HG03571 (cell line): ENCODE measurements at regions not wholly inside any gene's neighbourhood (a gene's known extent, or its start where the extent isn't known, plus 50 kb on each side); places are given as distances from the start of the nearest gene placed in this dataset.

Source experiments
- ATAC-seq: cut with Tn5 transposase; IDR thresholded peaks from one replicate; pipeline ENCODE4 v1.9.1; 2021; ENCODE audit not compliant: unreplicated experiment

GRCh38 chr5:23007762-23008161 is 154.6 kb upstream of the CDH12 start:
- no peak for ATAC-seq

- ATAC-seq = no peak
Measured at GRCh38 chr5:23007236-23007635, 154.1 kb upstream of the CDH12 start.

- ATAC-seq = no peak
Measured at GRCh38 chr5:23001120-23001519, 148.0 kb upstream of the CDH12 start.

GRCh38 chr5:22998774-22999173 is 145.6 kb upstream of the CDH12 start:
- no peak for ATAC-seq

GRCh38 chr5:22998362-22998761 is 145.2 kb upstream of the CDH12 start:
- ATAC-seq = no peak

GRCh38 chr5:22988937-22989336 is 135.8 kb upstream of the CDH12 start:
- ATAC-seq = no peak

GRCh38 chr5:22986281-22986680 is 133.1 kb upstream of the CDH12 start:
- no peak for ATAC-seq

GRCh38 chr5:22985446-22985845 is 132.3 kb upstream of the CDH12 start:
- ATAC-seq = no peak

GRCh38 chr5:22970956-22971618 is 117.9 kb upstream of the CDH12 start:
- no peak for ATAC-seq

GRCh38 chr5:22970491-22970890 is 117.3 kb upstream of the CDH12 start:
- ATAC-seq = no peak

- no peak for ATAC-seq
Measured at GRCh38 chr5:22968386-22968785, 115.2 kb upstream of the CDH12 start.

GRCh38 chr5:22965960-22966359 is 112.8 kb upstream of the CDH12 start:
- ATAC-seq = peak; percentile 70

GRCh38 chr5:22964632-22965031 is 111.5 kb upstream of the CDH12 start:
- ATAC-seq = no peak

GRCh38 chr5:22958462-22959262 is 105.5 kb upstream of the CDH12 start:
- ATAC-seq = no peak

GRCh38 chr5:22947921-22948320 is 94.8 kb upstream of the CDH12 start:
- ATAC-seq = no peak

GRCh38 chr5:22938362-22938761 is 85.2 kb upstream of the CDH12 start:
- ATAC-seq = no peak

- no peak for ATAC-seq
Measured at GRCh38 chr5:22928821-22929482, 75.8 kb upstream of the CDH12 start.

GRCh38 chr5:22926574-22926973 is 73.4 kb upstream of the CDH12 start:
- ATAC-seq = no peak

GRCh38 chr5:22918511-22918910 is 65.4 kb upstream of the CDH12 start:
- no peak for ATAC-seq

GRCh38 chr5:22916393-22916792 is 63.2 kb upstream of the CDH12 start:
- ATAC-seq = no peak

- no peak for ATAC-seq
Measured at GRCh38 chr5:22911019-22911418, 57.9 kb upstream of the CDH12 start.

- no peak for ATAC-seq
Measured at GRCh38 chr5:22910523-22910922, 57.4 kb upstream of the CDH12 start.
